Progenitor cell of endocrine pancreas (in vitro differentiated cells): ENCODE measurements at regions not wholly inside any gene's neighbourhood (a gene's known extent, or its start where the extent isn't known, plus 50 kb on each side); places are given as distances from the start of the nearest gene placed in this dataset.

Experiments used
- DNase-seq: peaks from one replicate; pipeline ENCODE4 v3.0.0; 2021; ENCODE audit warnings: low spot score; ENCODE audit not compliant: unreplicated experiment
- H3K27ac Mint-ChIP-seq: 2 replicates; pipeline ENCODE4 v1.8.0; 2021; ENCODE audit warnings: mild to moderate bottlenecking, moderate library complexity, mixed read lengths
- H3K27me3 Mint-ChIP-seq: 2 replicates; pipeline ENCODE4 v1.8.0; 2021; ENCODE audit warnings: mixed read lengths
- H3K36me3 Mint-ChIP-seq: 2 replicates; pipeline ENCODE4 v1.8.0; 2022; ENCODE audit warnings: mixed read lengths; ENCODE audit not compliant: insufficient read depth
- H3K4me1 Mint-ChIP-seq: 2 replicates; pipeline ENCODE4 v1.8.0; 2021; ENCODE audit warnings: low read depth, mixed read lengths
- H3K4me3 Mint-ChIP-seq: 2 replicates; pipeline ENCODE4 v1.8.0; 2021; ENCODE audit warnings: low read depth, mild to moderate bottlenecking, moderate library complexity, mixed read lengths
- H3K9me3 Mint-ChIP-seq: 2 replicates; pipeline ENCODE4 v1.8.0; 2021; ENCODE audit warnings: low read depth, mixed read lengths
- TF ChIP-seq, protein P1 (sequence below): fragments of 200-600 bp; sonication (generic); IDR thresholded peaks from one replicate; pipeline ENCODE4 v1.5.0; 2021; ENCODE audit warnings: antibody characterized with exemption, mild to moderate bottlenecking; ENCODE audit not compliant: unreplicated experiment

DNA sequence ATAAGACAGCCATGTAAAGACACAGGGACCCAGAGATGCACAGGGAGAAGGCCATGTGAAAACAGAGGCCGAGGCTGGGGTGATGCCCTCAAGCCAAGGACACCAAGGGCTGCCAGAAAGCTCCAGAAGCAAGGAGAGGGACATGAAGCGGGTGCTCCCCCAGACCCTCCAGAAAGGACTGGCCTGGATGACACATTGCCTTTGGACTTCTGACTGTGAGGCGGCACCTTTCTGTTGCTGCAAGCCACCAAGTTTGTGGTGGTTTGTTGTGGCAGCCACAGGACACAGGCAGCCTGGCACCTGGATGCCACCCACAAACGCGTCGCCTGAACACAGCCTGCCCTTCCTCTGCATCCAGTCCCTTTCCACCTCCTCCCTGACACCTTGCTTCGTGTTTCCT is 67.1 kb downstream of the RHOB start:
- TF ChIP-seq, protein P1, sequence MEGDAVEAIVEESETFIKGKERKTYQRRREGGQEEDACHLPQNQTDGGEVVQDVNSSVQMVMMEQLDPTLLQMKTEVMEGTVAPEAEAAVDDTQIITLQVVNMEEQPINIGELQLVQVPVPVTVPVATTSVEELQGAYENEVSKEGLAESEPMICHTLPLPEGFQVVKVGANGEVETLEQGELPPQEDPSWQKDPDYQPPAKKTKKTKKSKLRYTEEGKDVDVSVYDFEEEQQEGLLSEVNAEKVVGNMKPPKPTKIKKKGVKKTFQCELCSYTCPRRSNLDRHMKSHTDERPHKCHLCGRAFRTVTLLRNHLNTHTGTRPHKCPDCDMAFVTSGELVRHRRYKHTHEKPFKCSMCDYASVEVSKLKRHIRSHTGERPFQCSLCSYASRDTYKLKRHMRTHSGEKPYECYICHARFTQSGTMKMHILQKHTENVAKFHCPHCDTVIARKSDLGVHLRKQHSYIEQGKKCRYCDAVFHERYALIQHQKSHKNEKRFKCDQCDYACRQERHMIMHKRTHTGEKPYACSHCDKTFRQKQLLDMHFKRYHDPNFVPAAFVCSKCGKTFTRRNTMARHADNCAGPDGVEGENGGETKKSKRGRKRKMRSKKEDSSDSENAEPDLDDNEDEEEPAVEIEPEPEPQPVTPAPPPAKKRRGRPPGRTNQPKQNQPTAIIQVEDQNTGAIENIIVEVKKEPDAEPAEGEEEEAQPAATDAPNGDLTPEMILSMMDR: no peak
- H3K4me1 Mint-ChIP-seq: peaks cover 10% of the 10 kb centered on the region
- H3K27ac Mint-ChIP-seq: no peak overlapping the region
- H3K36me3 Mint-ChIP-seq: no peaks in the 10 kb centered on the region
- no peaks in the 10 kb centered on the region for H3K9me3 Mint-ChIP-seq
- no peak for DNase-seq
- no peaks in the 10 kb centered on the region for H3K27me3 Mint-ChIP-seq
- no peak overlapping the region for H3K4me3 Mint-ChIP-seq

DNA sequence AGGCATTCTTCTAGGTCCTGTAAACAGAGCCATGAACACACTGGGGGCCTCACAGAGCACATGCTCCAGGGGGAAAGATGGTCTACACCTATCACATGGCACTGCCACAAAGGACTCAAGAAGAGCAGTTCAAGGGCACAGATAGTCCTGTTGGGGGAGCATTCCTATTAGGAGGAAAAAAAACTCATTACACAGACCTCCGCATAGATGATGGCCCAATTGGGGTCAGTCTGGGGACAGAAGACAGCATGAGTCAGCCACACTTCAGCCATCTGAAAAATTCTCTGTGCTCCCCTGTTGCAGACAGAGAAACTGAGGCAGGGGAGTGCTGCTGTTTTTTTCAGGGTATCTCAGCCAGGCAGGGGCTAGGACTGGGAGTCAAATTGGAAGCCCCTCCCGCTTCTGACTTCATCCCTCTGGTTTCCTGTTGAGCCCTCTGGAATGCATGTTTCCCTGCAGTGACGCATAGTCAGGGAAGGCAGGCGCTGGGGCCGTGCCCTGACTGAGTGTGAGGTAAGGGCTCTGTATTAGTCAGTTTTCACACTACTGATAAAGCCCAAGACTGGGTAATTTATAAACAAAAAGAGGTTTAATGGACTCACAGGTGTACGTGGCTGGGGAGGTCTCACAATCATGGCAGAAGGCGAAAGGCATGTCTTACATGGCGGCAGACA is 67.9 kb downstream of the RHOB start:
- H3K27me3 Mint-ChIP-seq: no peaks in the 10 kb centered on the region
- TF ChIP-seq, protein P1: no peak
- H3K36me3 Mint-ChIP-seq: no peaks in the 10 kb centered on the region
- peaks cover 10% of the 10 kb centered on the region for H3K4me1 Mint-ChIP-seq
- DNase-seq: no peak
- H3K27ac Mint-ChIP-seq: peak overlapping the region; percentile 79
- H3K4me3 Mint-ChIP-seq: no peak overlapping the region
- H3K9me3 Mint-ChIP-seq: no peaks in the 10 kb centered on the region

DNA sequence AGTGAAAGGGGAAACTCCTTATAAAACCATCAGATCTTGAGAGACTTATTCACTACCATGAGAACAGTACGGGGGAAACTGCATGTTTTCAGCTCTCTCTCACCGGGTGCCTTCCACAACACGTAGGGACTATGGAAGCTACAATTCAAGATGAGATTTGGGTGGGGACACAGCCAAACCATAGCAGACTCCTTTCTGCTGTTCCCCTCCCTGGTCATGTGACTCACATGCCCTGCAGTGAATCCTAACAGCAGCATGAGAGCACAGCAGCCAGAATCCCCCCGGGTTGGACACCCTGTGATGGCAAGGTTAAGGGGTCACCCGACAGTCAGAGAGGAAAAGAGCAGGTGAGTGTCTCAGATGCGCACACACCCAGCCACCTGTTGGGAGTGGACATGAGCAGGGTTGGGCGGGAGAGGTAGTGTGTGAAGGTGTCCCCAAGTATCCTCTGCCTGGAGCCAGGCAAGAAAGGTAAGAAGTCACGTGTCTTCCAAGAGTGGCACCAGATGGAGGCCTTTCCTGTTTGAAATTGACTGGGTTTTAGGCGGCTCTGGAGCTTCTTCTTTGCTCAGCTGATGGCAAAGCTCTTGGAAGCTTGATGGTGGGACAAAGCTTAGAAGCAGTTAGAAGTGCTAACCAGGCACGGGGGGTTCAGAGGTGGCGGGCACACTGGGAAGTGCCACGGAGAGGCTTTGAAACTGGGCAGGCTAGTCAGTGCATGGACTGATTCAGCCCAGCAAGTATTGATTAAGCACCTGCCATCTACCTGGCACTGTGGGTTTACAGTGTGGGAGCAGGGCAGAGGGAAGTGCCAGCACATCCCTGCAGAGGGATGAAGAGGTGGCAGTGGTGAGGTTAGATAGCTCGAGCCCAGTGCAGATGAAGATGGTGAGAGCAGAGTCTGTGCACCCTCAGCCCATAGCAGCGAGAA is 68.7 kb downstream of the RHOB start:
- Mint-ChIP-seq H3K27ac (peak overlapping the region; percentile 82), H3K4me1 (peaks cover 10% of the 10 kb centered on the region), H3K27me3 (no peaks in the 10 kb centered on the region), H3K9me3 (no peaks in the 10 kb centered on the region), H3K36me3 (no peaks in the 10 kb centered on the region), H3K4me3 (no peak overlapping the region)
- no peak for DNase-seq
- TF ChIP-seq, protein P1: no peak

DNA sequence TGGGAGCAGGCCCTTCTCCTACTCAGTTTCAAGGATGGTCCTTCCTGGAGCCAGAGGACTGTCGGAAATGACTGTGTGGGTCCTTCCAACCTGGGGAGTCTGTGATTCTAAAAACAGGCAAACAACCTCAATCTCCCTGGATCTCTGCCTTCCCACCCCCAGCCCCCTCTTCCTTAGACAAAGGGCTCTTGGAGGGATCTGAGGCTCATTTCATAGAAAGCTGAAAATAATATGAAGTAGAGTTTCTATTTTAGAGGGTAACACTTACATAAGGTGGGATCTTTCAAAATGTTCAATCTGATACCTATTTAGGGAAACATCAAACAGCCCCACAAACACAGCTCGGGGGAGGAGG is 69.4 kb downstream of the RHOB start:
- H3K9me3 Mint-ChIP-seq: no peaks in the 10 kb centered on the region
- peaks cover 10% of the 10 kb centered on the region for H3K4me1 Mint-ChIP-seq
- H3K4me3 Mint-ChIP-seq: no peak overlapping the region
- DNase-seq: no peak
- H3K36me3 Mint-ChIP-seq: no peaks in the 10 kb centered on the region
- TF ChIP-seq, protein P1: no peak
- no peak overlapping the region for H3K27ac Mint-ChIP-seq
- no peaks in the 10 kb centered on the region for H3K27me3 Mint-ChIP-seq

DNA sequence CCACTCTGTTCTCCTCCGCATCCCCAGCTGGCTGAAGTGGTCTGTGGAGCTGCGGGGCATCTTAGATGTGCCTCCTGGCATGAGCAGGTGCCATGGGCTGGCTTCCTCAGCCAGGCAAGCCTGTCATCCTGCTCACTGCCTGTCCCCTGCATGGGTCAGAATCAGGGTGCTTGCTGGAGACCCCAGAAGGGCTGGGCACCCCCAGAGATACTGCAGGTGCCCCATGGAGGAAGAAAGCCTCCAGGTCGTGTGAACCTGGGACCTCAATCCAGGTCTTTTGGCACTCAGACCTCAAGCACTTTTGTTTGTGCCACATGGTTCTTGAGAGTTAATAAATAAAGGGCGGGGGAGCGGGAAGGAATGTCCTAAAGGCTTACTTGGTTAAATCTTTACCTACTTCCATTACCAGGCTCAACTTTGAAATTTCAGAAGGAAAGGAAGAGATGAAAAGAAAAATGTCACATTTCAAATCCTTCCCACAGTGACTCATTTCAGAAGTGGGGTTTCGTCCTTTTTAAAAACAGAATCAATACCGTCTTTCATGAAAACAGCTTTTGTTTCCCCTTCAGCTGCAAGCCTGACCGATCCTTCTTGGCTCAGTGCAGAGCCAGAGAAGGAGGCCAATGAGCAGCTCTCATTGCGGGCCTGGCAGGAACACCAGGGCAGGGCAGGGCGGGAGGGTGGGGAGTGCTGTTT is 69.9 kb downstream of the RHOB start:
- Mint-ChIP-seq H3K36me3 (no peaks in the 10 kb centered on the region), H3K4me1 (peaks cover 10% of the 10 kb centered on the region), H3K27me3 (no peaks in the 10 kb centered on the region), H3K27ac (peak overlapping the region; percentile 81), H3K9me3 (no peaks in the 10 kb centered on the region), H3K4me3 (no peak overlapping the region)
- TF ChIP-seq, protein P1: no peak
- no peak for DNase-seq
